SKM-1 treated with dmso at 0.1 percent for 144 hours (cell line): ENCODE measurements at regions not wholly inside any gene's neighbourhood (a gene's known extent, or its start where the extent isn't known, plus 50 kb on each side); places are given as distances from the start of the nearest gene placed in this dataset.
"Not testable (repeated sequence)": the region's sequence is repeated elsewhere in the genome, so short reads cannot be mapped to it uniquely, and the experiment has no call there.

Experiments
- DNase-seq: peaks from one replicate; lab custom pipeline; 2025; ENCODE audit not compliant: unreplicated experiment; lab: John Stamatoyannopoulos, UW

DNA sequence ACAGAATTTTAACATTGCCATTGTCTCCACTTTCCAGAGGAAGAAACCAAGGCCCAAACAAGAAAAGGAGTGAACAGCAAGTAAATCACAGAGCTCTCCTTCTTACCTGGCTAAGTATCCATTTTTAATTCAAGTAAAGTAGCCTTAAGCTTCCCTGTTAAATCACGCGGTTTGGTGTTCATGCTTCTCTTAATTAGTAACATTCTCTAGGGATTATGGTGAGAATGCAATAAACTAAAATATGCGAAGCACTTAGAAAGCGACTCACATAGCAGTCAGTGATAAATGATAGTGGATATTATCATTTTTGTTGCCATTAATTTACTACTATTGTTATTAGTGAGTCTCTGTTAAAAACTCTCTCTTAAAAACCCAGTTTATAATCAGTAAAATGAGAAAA is 630.5 kb upstream of the TMPRSS15 start:
- DNase-seq: no peak

DNA sequence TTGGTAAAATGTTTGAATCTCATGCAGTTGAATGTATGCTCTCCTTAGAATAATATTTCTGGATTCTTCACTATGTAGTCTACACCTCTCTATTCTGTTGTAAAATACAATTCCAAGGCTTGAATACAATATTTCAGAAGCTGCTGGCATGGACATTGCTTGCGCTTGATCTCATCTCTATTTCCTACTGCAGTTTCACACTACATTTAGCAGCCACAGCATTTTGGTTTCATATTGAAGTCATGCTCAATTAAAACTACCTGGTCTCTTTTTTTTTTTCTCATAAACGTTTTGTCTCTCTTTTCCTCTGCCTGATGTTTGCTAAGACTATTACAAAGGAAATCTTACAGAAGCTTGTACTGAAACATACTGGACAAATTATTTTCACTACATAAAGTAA is 631.0 kb upstream of the TMPRSS15 start:
- no peak for DNase-seq

DNA sequence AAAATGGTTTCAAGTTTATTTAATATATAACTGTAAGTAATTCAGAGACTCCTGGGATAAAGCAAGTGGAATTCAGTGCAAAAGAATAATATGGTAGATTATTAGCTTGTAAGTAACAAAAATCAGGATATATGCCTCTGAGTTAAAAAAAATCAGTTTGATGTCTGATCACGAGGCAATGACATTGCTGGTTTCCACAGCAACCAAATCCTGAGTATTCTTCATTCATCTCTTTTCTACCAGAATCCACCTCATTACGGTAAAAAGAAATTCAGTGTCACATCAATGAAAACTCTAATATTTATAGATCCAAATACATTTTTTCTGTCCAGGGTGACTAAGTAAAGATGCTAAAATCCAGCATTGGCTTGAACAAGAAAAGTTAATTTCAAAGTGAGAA is 642.3 kb upstream of the TMPRSS15 start:
- DNase-seq: no peak

DNA sequence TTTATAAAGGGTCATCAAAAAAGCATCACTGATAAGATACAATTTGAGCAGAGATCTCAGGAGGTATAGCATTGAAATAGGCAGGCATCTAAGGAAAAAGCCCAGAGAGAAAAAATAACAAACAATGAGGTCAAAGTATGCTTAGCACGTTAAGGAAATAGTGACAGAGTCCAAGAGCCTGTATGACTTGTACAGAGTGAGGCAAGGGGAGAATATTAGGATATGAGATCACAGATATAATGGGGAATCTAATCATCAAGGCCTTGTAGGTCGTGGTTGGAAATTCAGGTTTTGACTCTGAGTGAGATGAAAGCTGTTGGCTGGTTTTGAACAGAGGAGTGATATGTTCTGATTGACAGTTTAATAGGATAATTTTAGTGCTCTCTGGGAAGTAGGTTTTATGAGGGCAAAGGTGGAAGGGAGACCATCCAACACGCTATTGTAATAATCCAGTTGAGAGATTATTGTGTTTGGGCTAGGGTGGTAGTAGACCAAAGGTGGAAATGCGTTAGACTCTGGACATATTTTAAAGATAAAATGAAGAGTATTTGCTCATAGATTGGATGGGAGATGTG is 644.6 kb upstream of the TMPRSS15 start:
- DNase-seq: no peak

DNA sequence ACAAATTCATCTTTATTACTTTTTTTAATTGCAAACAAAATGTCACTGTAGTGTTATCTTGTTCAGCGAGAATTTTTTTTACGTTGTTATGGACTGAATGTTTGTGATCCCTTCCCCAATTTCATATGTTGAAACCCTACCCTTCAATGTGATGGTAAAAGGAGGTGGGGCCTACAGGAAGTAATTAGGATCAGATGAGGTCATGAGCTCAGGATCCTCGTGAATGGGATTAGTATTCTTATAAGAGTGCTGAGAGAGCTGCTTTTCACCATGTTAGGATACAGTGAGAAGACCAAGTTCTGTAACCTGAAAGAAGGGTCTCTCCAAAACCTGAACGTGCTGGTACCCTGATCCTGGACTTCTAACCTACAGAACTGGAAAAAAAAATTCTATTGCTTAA is 646.0 kb upstream of the TMPRSS15 start:
- DNase-seq: no peak

DNA sequence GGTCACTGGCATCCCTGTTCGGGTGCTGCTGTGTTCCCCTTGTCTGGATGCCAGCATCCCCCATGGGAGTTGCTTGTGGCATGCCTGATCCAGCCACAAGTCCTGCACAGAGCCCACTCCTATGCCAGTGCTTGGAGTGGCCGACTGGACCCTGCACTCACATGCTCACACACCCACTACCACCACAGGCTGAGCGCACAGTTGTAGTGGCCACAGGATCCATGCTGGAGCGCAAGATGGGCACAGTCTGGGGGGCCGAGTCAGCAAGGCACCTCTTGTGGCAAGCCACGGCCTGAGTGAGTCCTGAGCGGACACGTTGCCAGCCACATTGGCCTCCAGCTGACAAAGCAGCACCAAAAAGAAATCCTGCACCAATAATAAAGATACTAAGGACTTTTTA is 661.6 kb upstream of the TMPRSS15 start:
- no peak for DNase-seq

DNA sequence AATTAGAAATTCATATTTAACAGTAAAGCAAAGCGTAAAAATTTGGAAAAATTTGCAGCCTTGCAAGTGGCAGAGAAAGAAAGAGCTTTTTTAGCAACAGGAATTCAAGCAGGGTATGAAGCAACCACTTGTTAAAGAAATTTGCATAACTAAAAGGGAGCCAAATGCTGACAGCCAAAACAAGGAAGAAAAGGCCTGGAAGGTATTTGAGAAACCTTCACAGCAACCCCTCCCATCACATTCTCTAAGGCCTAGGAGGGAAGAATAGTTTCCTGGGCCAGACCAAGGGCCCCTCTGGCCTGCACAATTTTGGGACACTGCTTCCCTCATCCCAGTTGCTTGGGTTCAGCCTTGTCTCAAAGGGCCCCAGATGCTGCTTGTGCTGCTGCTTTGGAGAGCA is 672.4 kb upstream of the TMPRSS15 start:
- no peak for DNase-seq

DNA sequence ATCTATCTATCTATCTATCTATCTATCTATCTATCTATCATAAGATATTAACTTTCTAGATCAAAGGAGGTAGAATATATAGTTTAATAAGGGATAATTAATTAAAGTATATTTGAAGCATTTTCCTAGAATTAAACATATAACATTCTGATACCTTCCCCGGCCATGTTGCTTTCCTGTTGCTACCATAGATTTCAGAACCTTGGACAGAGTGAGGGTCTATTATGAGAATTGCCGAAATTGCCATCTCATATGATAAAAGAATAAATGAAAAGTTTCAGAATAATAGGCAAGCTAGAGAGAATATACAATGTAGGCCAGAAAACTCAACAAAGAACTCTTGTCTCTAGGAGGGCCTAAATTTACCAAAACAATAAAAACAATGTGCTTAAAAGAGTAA is 706.1 kb upstream of the TMPRSS15 start:
- DNase-seq: no peak

DNA sequence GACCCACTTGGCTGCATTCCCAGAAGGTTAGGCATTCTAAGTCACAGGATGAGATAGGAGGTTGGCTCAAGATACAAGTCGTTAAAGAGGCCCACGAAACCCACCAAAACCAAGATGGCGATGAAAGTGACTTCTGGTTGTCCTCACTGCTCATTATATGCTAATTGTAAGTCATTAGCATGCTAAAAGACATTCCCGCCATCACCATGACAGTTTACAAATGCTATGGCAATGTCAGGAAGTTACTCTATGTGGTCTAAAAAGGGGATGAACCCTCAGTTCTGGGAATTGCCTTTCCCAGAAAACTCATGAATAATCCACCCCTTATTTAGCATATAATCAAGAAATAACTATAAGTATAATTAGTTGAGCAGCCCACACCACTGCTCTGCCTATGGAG is 715.7 kb upstream of the TMPRSS15 start:
- not testable (repeated sequence) for DNase-seq

DNA sequence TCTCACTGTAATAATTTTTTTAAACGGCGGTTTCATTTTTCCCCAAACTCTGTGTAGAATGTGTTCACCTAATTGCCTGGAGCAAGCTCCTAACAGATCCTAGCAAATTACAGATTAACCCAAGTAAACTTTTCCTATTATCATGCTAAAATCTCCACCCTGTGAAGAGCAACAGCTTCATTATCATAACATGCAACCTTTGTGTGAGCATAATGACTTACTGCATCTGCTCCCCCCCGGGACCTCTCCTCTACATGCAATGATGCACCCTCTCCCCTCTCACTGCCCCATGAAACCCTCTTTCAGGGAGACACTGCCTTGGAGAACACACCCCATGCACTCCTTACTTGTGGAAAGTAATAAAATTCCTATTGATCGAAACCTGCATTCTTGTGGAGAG is 717.0 kb upstream of the TMPRSS15 start:
- no peak for DNase-seq

DNA sequence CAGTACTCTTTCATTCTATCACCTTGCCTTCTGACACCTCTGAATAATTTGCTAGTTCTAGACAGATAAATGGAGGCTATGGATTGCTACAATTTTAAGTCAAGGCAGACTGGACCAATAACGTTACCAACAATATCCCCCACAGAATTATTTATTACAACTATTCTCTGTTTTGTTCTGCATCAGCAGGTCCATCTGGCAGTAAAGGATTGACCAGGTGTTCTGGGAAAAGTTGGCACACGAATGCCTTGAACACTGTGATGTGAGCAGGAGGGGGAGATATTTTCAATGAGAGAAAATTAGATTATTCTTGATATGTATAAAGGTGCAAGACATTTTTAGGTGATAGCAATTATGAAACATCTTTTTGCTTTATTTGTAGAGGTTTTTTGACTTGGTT is 718.8 kb upstream of the TMPRSS15 start:
- no peak for DNase-seq

DNA sequence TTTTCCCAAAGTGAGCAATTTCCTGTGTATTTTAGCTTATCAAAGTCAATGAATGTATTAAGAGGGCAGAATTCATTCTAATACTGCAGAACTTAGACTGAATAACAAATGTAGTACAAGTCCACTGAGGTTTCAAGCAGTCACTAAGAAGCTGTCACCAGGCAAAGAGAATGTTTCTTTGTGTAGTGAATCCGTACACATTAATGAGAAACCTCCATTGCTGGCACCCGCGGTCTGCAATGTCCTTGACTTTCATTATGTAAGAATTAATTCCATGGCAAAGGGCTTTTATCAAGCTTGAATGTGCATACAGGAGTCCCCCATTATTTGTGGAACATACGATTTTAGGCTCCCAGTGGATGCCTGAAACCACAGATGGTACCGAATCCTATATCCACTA is 719.5 kb upstream of the TMPRSS15 start:
- no peak for DNase-seq

DNA sequence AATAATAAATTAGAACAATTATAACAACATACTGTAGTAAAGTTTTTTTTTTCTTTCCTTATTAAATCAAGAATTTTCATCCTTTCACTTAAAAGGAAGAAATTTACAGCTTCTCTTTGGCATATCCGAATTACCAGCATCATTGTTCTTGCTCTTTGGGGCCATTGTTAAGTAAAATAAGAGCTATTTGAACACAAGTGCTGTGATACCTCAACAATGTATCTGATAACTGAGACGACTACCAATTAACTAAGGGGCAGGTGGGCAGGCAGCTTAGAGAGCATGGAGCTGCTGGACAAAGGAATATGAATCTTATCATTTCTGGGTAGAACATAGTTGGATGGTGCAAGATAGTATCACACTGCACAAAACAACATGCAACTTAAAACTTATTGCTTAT is 719.9 kb upstream of the TMPRSS15 start:
- DNase-seq: no peak

DNA sequence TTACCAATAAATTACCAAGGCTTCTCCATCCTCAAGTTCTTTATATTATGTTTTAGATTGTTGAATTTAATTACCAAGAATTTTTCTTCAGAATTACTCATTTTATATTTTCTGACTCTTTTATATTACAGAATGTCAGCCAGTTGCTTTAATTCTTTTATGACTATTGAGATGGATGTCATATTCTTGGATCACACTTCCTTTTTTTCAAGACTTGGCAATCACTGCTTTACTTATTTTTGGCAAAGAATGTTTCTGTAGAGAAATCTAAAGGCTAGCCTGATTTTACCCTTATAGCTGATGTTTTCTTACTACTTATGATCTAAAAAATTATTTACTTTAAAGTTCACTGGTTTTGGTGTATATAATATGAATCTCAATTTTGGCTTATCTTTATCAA is 721.1 kb upstream of the TMPRSS15 start:
- DNase-seq: no peak

DNA sequence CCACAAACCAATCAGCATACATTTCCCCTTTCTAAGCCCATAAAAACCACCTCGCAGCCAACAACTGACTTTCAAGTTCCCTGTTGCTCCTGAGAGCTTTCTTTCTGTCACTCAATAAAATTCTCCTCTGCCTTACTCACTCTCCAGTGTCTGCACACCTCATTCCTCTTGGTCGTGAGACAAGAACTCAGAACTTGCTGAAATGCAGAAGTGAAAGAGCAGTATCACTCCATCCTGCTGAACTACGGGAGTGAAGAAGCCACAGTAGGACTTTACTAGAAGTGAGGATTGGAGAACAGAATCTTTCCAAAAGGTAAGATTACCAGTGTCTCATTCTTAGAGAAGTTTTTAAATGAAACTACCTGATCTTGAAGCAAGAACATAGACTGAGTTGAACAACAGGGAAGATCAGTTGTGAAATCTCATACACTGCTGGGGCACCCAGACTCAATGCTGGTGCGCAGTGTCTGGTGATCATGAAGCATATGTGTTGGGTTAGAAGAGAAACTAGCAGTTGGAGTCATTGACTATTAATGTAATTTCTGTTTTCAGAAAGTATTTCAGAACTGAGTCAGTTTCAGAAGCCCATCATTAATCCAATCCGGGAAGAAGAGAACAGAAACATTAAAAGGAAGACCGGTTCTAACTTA is 726.9 kb upstream of the TMPRSS15 start:
- peak; percentile 5 for DNase-seq

DNA sequence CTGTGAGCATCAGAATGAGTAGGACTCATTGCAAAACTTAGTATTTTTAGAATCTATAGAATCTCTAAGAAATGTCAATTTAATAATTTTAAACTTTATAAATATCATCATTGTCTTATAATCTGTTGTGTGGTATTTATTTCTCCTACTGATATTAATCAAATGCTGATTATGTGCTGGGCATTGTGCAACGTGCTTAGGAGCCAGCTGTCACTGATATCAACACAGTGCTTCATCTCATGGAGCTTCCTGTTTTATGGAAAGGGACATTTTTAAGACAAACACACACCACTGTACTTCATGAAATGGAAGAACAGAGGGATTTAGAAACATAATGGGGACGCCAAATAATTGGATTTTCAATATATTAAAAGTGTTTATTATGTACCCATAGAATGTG is 737.9 kb upstream of the TMPRSS15 start:
- no peak for DNase-seq

DNA sequence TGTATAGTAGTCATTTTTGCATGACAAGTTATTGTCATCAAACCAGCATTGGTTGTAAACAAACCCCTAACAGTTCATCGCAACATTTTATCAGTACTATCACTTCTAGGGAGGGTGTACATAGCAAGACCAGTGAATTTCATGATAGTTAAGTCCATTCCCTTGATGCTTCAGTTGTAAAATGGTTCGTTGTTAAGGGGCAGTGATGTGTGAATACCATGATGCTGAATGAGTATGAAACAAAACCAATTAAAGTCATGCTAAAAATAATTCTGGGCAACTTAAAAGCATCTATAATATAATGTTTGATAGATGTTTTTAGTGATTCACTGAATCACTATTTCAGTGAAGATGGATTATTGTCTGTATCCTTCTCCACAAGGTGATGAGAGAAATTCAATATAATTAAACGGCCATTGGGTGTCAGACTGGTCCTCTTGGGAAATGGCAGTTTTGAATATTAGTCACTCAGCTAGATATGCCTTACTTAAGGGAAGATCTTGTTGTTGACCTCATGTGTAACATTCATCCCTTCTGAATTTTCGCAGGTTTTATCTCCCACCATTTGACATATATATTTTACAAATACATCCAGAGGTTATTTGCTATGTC is 742.2 kb upstream of the TMPRSS15 start:
- no peak for DNase-seq

DNA sequence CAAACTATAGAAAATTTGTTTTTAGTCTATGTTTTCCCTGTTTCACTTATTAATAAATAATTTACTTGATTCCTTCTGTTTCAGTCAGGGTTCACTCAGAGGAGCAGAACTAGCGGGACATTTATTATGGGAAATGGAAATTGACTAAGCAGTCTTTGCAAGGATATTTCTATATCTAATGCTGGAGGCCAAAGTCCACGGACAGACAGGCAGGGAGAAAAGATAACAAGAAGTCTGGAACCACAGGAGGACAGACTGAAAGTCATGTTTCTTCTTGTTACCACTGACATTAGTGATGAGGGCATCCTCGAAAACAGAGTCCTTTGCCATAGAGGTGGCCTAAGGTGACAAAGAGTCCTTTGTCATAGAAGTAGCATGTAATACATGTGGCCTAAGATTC is 744.5 kb upstream of the TMPRSS15 start:
- no peak for DNase-seq

DNA sequence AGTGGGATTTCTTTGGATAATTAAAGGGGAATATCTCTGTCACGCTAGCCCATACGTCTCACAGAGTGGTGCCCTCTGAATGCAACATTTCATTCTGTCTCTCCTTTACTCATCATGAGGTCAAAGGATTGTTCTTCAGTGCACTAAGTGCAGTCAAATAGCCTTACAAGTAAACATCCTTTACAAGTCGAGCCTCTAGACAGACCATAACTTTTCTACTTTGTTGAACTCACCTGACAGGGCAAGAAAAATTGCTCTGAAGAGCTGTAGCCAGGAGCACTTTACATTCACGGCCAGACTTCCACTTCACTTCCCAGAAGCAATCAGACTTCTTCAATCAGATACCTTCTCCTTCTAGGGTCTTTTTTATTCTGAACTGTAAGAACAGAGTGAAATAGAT is 768.0 kb upstream of the TMPRSS15 start:
- no peak for DNase-seq

DNA sequence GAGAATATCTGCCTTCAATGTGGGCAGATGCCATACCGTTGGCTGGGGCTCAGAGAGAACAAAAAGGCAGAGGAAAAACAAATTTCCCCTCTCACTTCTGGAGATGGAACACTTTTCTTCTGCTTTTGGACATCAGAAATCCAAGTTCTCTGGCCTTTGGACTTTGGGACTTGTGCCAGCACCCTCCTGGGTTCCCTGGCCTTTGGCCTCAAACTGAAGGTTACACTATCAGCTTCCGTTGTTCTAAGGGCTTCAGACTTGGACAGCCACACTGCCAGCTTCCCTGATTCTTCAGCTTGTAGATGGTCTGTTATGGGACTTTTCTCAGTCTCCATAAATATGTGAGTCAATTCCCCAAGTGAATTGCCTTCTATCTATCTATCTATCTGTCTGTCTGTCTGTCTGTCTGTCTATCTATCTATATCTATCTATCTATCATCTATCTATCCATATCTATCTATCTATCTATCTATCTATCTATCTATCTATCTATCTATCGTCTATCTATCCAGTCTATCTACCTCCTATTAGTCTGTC is 778.1 kb upstream of the TMPRSS15 start:
- no peak for DNase-seq

DNA sequence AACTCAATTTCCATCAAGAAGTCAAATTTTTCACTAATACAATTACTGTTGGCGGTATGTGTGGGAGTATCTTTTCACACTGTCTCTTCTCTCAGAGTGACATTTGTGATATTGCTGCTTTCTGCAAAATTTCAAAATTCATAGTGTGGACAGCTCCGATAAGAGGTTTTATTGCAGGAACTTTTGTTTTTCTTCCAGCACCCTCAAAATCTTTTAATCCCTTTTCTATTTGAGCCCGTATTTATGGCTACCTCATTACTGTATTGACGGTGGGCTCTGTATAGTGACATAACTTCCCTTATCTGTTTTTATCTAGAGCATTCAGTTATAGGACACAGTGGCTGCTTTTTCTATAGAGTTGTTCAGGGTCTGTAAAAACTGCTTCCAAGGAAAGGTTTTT is 794.4 kb upstream of the TMPRSS15 start:
- no peak for DNase-seq

DNA sequence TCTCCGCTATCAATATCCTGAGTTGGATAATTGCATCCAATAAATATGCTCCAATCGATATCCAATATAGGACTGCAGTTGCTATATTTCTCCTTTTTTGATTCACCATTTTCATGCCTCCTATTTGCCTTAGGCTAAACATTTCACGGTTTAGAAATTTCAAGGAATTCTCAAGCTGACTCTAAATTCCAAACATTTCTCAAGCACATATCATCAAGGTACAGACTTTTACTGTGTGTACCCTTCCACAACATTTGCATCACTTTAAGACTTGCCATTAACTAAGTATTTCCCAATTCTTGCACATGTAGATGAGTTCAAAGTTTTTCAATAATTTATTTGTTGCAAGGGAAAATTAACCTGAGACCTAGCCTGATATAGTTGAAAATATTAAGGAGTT is 795.2 kb upstream of the TMPRSS15 start:
- DNase-seq: no peak

DNA sequence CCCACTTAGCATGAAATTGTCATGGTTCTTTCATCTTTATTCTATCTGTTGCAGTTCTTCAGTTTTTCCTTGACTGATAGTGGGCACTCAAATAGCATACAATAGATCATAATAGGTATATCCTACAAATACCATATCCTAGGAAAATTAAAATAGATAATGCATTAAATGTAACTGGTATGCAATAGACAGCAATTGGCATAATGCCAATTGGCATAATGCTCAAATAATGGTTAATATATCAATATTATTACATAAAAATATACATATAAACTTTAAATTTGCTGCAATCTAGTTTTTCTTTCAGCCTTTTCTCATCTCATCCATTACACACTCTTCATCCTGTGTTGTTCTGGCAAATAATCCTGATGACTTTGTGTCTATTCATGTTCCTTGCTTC is 814.6 kb upstream of the TMPRSS15 start:
- DNase-seq: no peak
